Upper lobe of left lung (tissue), 4 donors: ENCODE measurements at regions not wholly inside any gene's neighbourhood (a gene's known extent, or its start where the extent isn't known, plus 50 kb on each side); places are given as distances from the start of the nearest gene placed in this dataset.

Source experiments
- EP300 ChIP-seq, 4 donors: sonication (generic); formaldehyde crosslinking; IDR thresholded peaks; one replicate each; pipeline ENCODE4 v1.5.1; 2017; ENCODE audit warnings: antibody characterized with exemption in 4 of 4, control low read depth in 2 of 4
- POLR2A ChIP-seq, 4 donors: fragments of 450-650 bp; IDR thresholded peaks; one replicate each; pipeline ENCODE4 v1.5.1; 2016 to 2017; ENCODE audit warnings: antibody characterized with exemption in 4 of 4, mild to moderate bottlenecking in 2 of 4
- TF ChIP-seq, protein P1 (sequence below), 6 experiments: fragments of 450-650 bp in 4 of 6; fragments of 200-600 bp in 2 of 6; sonication (generic) in 2 of 6; IDR thresholded peaks; one replicate each; pipeline ENCODE4 v1.5.1; 2016 to 2019; ENCODE audit warnings: antibody characterized with exemption in 6 of 6

DNA sequence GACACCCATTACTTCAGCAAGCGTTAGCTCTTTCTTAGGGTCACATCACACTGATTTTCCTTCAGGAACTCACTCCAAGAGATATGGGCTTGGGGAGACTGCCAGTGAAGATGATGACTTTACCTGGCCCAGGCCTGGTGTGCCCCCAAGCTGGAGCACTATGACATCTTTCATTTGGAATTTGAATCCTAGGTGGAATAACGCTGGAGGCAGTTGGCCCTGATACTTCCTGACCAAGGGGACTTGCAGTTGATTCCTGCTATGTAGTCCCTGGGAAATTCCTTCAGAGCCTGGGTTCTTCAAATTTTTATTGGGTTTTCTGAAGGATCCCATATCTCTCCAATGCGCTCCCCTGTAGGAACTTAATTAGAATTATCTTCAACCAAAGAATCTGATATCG is 114.9 kb upstream of the GUCA2B start:
- TF ChIP-seq, protein P1, sequence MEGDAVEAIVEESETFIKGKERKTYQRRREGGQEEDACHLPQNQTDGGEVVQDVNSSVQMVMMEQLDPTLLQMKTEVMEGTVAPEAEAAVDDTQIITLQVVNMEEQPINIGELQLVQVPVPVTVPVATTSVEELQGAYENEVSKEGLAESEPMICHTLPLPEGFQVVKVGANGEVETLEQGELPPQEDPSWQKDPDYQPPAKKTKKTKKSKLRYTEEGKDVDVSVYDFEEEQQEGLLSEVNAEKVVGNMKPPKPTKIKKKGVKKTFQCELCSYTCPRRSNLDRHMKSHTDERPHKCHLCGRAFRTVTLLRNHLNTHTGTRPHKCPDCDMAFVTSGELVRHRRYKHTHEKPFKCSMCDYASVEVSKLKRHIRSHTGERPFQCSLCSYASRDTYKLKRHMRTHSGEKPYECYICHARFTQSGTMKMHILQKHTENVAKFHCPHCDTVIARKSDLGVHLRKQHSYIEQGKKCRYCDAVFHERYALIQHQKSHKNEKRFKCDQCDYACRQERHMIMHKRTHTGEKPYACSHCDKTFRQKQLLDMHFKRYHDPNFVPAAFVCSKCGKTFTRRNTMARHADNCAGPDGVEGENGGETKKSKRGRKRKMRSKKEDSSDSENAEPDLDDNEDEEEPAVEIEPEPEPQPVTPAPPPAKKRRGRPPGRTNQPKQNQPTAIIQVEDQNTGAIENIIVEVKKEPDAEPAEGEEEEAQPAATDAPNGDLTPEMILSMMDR (IDR thresholded peaks at IDR 0.05) = no peak
- TF ChIP-seq POLR2A (IDR thresholded peaks at IDR 0.05) (no peak), EP300 (IDR thresholded peaks at IDR 0.05) (no peak)
